ENCODE measurements at regions not wholly inside any gene's neighbourhood (a gene's known extent, or its start where the extent isn't known, plus 50 kb on each side); places are given as distances from the start of the nearest gene placed in this dataset.

GRCh38 chr2:56444339-56444738 lies 260.5 kb downstream of the CCDC85A start:
- no peak for DNase-seq

GRCh38 chr2:56448403-56449001 lies 264.7 kb downstream of the CCDC85A start:
- DNase-seq = no peak

- no peak for DNase-seq
Measured at GRCh38 chr2:56449002-56449431, 265.2 kb downstream of the CCDC85A start.

GRCh38 chr2:56449449-56449860 lies 265.7 kb downstream of the CCDC85A start:
- no peak for DNase-seq

- DNase-seq = no peak
Measured at GRCh38 chr2:56450047-56450446, 266.3 kb downstream of the CCDC85A start.

- DNase-seq = no peak
Measured at GRCh38 chr2:56450772-56451171, 267.0 kb downstream of the CCDC85A start.

GRCh38 chr2:56455642-56456041 lies 271.9 kb downstream of the CCDC85A start:
- DNase-seq = no peak

- no peak for DNase-seq
Measured at GRCh38 chr2:56456791-56457190, 273.0 kb downstream of the CCDC85A start.

- no peak for DNase-seq
Measured at GRCh38 chr2:56460508-56460907, 276.7 kb downstream of the CCDC85A start.

- DNase-seq = no peak
Measured at GRCh38 chr2:56464066-56464465, 280.3 kb downstream of the CCDC85A start.

GRCh38 chr2:56464613-56465012 lies 280.8 kb downstream of the CCDC85A start:
- DNase-seq = no peak

GRCh38 chr2:56465491-56465890 lies 281.7 kb downstream of the CCDC85A start:
- DNase-seq = no peak

- no peak for DNase-seq
Measured at GRCh38 chr2:56473524-56473923, 289.7 kb downstream of the CCDC85A start.

GRCh38 chr2:56474412-56475158 lies 290.8 kb downstream of the CCDC85A start:
- no peak for DNase-seq

GRCh38 chr2:56475191-56475590 lies 291.4 kb downstream of the CCDC85A start:
- DNase-seq = no peak

GRCh38 chr2:56476509-56477071 lies 292.8 kb downstream of the CCDC85A start:
- no peak for DNase-seq

- DNase-seq = no peak
Measured at GRCh38 chr2:56478027-56478426, 294.2 kb downstream of the CCDC85A start.

- DNase-seq = no peak
Measured at GRCh38 chr2:56483081-56483480, 299.3 kb downstream of the CCDC85A start.

GRCh38 chr2:56484906-56485305 lies 301.1 kb downstream of the CCDC85A start:
- no peak for DNase-seq

GRCh38 chr2:56500317-56500716 lies 316.5 kb downstream of the CCDC85A start:
- no peak for DNase-seq

- DNase-seq = no peak
Measured at GRCh38 chr2:56502616-56503015, 318.8 kb downstream of the CCDC85A start.

GRCh38 chr2:56505885-56506284 lies 322.1 kb downstream of the CCDC85A start:
- DNase-seq = no peak

- no peak for DNase-seq
Measured at GRCh38 chr2:56508662-56509061, 324.9 kb downstream of the CCDC85A start.

- no peak for DNase-seq
Measured at GRCh38 chr2:56510610-56511009, 326.8 kb downstream of the CCDC85A start.

Data from left hindlimb (tissue), 1 donor.